SW 1271 (cell line): ENCODE measurements at regions not wholly inside any gene's neighbourhood (a gene's known extent, or its start where the extent isn't known, plus 50 kb on each side); places are given as distances from the start of the nearest gene placed in this dataset.
"Not testable (repeated sequence)": the region's sequence is repeated elsewhere in the genome, so short reads cannot be mapped to it uniquely, and the experiment has no call there.

Experiments used
- DNase-seq, 2 experiments: peaks; one replicate each; lab custom pipeline; 2025; lab: John Stamatoyannopoulos, UW

- DNase-seq = no peak
These were observed 164.1 kb upstream of the MPDZ start for GRCh38 chr9:13443346-13444244.

DNA sequence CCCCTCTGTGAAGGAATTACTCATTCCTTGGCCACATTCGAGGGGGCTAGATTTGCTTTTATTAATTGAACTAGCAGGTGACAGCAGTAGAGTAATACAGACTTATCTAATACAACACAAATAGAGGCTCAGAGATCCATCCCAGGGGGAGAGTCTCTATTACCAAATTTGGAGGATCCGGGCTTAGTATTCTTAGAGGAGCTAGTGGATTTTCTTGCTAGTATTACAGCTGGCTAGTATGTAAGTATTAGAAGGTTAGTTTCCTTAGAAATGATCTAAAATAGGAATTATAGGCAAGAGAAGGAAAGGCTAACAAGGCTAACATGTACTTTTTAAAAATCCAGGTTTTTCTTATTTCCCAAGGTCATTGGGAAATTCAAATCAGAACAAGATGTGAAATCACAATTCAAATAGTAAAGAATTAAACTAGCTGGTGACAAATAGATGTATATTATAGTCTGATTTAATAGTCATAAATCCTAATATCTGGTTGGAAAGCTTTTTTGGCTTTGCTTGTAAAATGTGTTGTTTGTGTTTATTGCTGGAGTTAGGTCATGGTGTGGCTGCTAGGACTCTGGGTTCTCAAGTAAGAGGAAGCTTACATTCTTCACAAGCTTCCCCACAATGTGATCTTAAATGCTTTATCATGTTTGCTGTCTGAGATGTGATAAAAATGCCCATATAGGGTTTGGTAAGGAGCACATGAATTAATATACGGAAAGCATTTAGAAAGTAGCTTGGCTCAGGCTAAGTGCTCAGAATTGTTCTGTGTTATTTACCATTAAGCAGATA, 160.4 kb upstream of the MPDZ start:
- no peak for DNase-seq

DNA sequence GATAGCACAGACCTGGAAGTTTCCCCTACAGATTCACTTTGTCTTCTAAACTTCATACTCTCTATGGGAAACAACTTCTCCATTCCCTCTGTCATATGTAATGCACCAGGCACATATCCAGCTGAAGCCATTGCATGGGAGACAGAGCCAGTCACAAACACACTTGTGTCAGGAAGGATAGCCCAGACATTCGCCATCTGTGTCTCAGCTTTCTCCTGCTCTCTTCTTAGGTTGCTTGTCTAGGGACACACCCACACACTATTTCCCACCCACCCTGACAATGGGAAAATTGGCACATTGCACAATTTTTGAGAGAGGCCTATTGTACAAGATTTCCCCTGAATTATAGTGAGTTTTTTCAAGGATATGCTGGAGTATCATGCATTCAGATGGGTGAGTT, 158.4 kb upstream of the MPDZ start:
- DNase-seq = no peak

GRCh38 chr9:13436591-13436990, 157.1 kb upstream of the MPDZ start:
- DNase-seq = no peak

DNA sequence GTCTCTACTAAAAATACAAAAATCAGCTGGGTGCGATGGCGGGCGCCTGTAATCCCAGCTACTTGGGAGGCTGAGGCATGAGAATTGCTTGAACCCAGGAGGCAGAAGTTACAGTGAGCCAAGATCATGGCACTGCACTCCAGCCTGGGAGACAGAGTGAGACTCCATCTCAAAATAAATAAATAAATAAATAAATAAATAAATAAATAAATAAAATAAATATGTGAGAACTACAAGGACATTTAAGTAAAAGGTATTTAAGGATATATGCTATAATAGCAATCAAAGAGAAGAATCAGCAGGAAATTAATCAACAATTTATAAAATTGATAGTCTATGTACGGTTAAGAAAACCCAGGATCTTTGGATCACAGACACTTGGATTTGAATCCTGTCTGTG, 154.0 kb upstream of the MPDZ start:
- DNase-seq = not testable (repeated sequence)

GRCh38 chr9:13432904-13433303, 153.4 kb upstream of the MPDZ start:
- DNase-seq = no peak

- no peak for DNase-seq
These were observed 152.2 kb upstream of the MPDZ start for GRCh38 chr9:13431692-13432091.

- DNase-seq = no peak
These were observed 151.7 kb upstream of the MPDZ start for GRCh38 chr9:13431222-13431536.

DNA sequence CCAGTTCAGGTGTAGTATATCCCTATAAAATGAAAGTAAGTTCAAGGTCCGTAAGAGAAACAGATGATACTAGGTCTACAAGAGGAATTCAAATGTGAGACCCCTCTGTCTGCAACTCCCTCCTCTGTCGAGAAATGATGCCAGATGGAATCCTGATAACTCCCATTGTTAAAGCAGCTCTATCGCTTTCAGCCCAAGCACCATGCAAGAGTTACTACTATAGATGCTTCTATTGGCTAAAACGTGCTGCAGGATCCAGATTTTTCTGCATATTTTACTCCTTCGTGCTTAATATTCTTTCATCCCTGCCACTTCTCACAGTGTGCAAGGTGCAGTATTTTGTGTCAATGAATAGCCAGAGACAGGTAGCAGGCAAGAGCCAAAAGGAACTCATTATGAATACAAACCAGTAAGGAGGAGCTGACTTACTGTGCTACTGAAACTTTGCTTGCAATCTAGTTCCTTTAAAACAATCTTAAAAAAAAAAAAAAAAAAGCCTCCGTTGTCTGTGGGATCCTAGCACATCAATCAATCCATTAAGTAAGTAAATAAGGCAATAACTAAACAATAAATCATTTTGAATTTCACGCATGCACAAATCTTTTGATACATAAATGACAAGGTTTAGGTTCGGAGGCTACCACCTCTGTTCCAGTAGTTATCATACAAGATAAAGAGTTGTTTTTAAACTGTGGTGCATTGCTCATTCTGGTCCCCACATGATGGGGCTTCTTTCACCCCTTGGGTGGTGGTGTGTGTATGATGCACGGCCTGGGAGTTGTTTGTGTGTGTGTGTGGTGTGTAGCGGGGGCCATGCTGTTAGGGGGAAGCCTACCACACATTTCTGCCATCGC, 151.1 kb upstream of the MPDZ start:
- DNase-seq = no peak

GRCh38 chr9:13429301-13430190, 150.1 kb upstream of the MPDZ start:
- no peak for DNase-seq

DNA sequence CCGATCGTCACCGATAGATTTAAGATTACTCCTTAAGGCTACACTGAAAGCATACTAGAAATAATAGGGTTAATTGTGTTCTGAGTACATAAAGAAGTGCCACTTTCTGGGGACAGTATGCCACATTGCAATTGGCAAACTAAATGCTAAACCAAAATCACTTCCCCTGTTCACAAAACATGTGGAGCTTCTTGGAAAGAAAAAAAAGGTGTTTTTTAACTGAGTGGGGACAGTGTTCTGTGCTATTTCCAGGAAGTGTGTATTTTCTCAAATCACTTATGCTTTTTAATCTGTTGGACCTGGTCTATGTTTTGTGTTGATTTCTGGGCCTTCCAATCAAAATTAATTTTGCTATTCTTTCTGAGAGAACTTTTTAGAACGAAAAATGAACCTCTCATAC, 149.3 kb upstream of the MPDZ start:
- no peak for DNase-seq

GRCh38 chr9:13427587-13427986, 148.1 kb upstream of the MPDZ start:
- peak in 1 of 2 experiments; percentile 15 for DNase-seq

GRCh38 chr9:13426606-13427005, 147.1 kb upstream of the MPDZ start:
- DNase-seq = no peak

DNA sequence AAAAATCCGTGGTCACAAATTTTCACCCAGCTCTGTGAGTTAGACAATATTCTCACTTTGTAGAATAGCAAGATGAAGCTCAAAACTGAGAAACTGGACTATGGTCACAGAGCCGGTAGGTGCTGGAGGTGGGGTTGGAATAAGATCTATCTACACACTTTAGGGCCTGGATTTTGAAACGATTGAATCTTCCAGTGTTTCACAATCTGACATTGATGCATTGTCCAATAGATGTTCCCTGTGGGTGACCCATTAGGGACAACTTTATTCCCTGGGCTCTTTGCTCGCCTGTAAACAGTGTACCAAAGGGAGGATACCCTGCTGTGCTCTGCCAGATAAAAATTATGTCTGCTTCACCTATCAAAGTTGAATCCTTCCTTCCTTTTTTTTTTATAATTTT, 145.4 kb upstream of the MPDZ start:
- no peak for DNase-seq

DNA sequence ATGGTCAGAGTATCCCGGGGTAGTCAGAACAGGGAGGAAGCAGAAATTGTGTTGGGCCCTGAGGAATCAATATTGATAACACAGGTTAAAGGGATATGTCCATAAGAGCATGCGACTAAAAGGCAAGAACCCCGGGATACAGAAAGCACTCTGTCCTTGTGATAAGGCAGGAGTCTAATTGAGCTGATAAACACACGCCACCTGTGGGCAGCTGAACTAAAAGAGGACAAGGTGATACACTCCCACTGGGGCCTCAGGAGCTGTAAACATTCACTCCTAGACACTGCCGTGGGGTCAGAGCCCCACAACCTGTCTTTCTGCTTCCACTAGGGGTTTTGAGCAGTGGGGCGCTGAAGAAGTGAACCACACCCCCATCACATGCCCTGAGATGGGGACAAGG, 144.7 kb upstream of the MPDZ start:
- DNase-seq = no peak

GRCh38 chr9:13414349-13414748, 134.9 kb upstream of the MPDZ start:
- no peak for DNase-seq

GRCh38 chr9:13412331-13412730, 132.8 kb upstream of the MPDZ start:
- DNase-seq = no peak

- DNase-seq = no peak
These were observed 132.3 kb upstream of the MPDZ start for GRCh38 chr9:13411791-13412190.

- no peak for DNase-seq
These were observed 131.1 kb upstream of the MPDZ start for GRCh38 chr9:13410566-13411031.

GRCh38 chr9:13397661-13398060, 118.2 kb upstream of the MPDZ start:
- no peak for DNase-seq

DNA sequence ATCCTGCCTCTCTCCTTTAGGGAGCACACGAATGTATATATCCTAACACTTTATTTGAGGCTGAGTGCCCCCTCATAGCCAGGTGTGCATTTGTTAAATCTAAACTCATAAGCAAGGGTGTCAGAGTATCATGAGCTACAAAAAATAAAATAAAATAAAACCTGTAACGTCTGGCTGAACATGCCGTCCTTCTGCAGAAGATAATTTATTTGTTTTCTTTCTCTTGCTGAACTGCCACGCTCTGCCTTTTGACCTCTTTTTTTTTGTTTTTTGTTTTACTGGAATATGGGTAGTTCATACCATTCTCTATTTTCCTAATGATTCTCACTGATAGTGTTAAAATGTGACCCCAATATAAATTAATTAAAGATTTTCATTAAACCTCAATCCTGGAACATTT, 117.7 kb upstream of the MPDZ start:
- no peak for DNase-seq
